ENCODE measurements at regions not wholly inside any gene's neighbourhood (a gene's known extent, or its start where the extent isn't known, plus 50 kb on each side); places are given as distances from the start of the nearest gene placed in this dataset.
A peak's percentile ranks its signal among the peaks of the same experiment; 100 is the strongest.

DNA sequence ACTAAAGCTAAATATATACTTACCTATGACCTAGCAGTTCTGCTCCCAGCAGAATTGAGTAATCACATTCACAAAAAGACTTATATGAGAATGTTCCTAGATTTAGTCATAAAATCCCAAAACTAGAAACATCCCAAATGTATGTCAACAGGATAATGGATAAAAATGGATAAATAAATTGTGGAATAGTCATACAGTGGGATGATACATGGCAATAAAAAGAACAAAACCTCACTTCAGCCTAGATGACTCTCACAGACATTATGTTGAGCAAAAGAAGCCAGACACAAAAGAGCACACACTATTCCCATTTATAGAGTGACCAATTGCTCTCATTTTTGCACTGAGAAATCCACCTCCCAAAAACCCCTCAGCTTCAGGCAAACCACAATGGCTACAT, 352.4 kb upstream of the HTR2A start:
- no peaks in the 10 kb centered on the region for H3K9me3 ChIP-seq (ENCODE audit: insufficient read depth, low read depth, low read length)
- no peak overlapping the region for H3K27ac ChIP-seq (ENCODE audit: low read depth, low read length)
- H3K36me3 ChIP-seq (ENCODE audit: insufficient read depth, low read length), result no peaks in the 10 kb centered on the region
- no peak overlapping the region for H3K9ac ChIP-seq (ENCODE audit: low read depth, low read length)
- no peak overlapping the region for H3K4me3 ChIP-seq (ENCODE audit: low read length)
- H3K27me3 ChIP-seq (ENCODE audit: insufficient read depth, low read length), result no peaks in the 10 kb centered on the region
- no peaks in the 10 kb centered on the region for H3K4me1 ChIP-seq (ENCODE audit: insufficient read depth, low read length)

- no peak overlapping the region for H3K27ac ChIP-seq (ENCODE audit: low read depth, low read length)
- H3K9me3 ChIP-seq (ENCODE audit: insufficient read depth, low read depth, low read length), result no peaks in the 10 kb centered on the region
- H3K9ac ChIP-seq (ENCODE audit: low read depth, low read length), result no peak overlapping the region
- no peak overlapping the region for H3K4me3 ChIP-seq (ENCODE audit: low read length)
- H3K4me1 ChIP-seq (ENCODE audit: insufficient read depth, low read length), result no peaks in the 10 kb centered on the region
- WGBS, result 91% methylated on average over 6 of the region's 7 CpGs
- H3K27me3 ChIP-seq (ENCODE audit: insufficient read depth, low read length), result no peaks in the 10 kb centered on the region
- H3K36me3 ChIP-seq (ENCODE audit: insufficient read depth, low read length), result no peaks in the 10 kb centered on the region
These were observed 344.6 kb upstream of the HTR2A start for GRCh38 chr13:47241446-47241845.

DNA sequence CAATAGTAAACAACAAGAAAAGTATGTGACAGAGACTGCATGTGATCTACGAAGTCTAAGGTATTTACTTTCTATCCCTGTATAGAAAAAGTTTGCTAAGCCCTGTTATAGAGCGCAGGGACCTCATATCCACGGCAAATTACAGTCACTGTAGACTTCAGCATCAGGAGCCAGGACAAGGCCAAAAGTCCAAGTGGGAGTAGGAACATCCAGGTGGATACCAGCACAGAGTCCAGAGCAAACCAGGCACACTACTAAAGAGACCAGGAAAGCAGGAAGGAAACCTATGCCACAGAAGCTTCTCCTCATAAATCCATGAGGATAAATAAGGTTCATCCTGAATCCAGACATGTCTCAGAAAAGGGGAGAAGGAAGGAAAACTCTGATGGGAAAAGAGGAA, 342.2 kb upstream of the HTR2A start:
- 96% methylated on average over 3 of the region's 3 CpGs for WGBS
- Histone ChIP-seq H3K36me3 (ENCODE audit: insufficient read depth, low read length) (no peaks in the 10 kb centered on the region), H3K27ac (ENCODE audit: low read depth, low read length) (no peak overlapping the region), H3K27me3 (ENCODE audit: insufficient read depth, low read length) (no peaks in the 10 kb centered on the region), H3K9ac (ENCODE audit: low read depth, low read length) (no peak overlapping the region), H3K4me3 (ENCODE audit: low read length) (no peak overlapping the region), H3K9me3 (ENCODE audit: insufficient read depth, low read depth, low read length) (no peaks in the 10 kb centered on the region), H3K4me1 (ENCODE audit: insufficient read depth, low read length) (no peaks in the 10 kb centered on the region)

DNA sequence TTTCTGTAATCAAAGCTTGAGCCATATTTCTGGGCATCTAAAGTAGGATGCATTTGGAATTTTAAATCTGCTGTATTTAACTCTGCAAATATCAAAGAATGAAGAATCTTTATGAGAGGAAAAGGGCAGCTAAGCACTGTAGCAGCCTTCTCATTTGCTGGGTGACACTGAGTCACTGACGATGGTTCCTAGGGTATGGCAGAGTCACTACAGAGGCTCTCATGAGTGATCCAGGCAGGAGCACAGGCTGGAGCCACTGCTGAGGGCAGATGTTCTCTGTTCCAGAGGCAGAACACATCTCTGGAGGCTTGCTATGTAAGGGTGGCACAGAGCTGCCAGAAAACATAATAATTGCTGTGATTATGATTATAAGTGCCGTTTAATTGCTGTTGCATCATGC, 340.7 kb upstream of the HTR2A start:
- no peak overlapping the region for H3K4me3 ChIP-seq (ENCODE audit: low read length)

GRCh38 chr13:47233734-47234133, 336.9 kb upstream of the HTR2A start:
- Histone ChIP-seq H3K4me3 (ENCODE audit: low read length) (no peak overlapping the region), H3K4me1 (ENCODE audit: insufficient read depth, low read length) (no peaks in the 10 kb centered on the region), H3K9me3 (ENCODE audit: insufficient read depth, low read depth, low read length) (peaks cover 13% of the 10 kb centered on the region), H3K27ac (ENCODE audit: low read depth, low read length) (no peak overlapping the region), H3K36me3 (ENCODE audit: insufficient read depth, low read length) (no peaks in the 10 kb centered on the region), H3K9ac (ENCODE audit: low read depth, low read length) (no peak overlapping the region), H3K27me3 (ENCODE audit: insufficient read depth, low read length) (no peaks in the 10 kb centered on the region)
- 78% methylated on average over 1 of the region's 1 CpG for WGBS

More for the DNA sequence above, 340.7 kb upstream of the HTR2A start:
- no peaks in the 10 kb centered on the region for H3K9me3 ChIP-seq (ENCODE audit: insufficient read depth, low read depth, low read length)
- H3K4me1 ChIP-seq (ENCODE audit: insufficient read depth, low read length), result no peaks in the 10 kb centered on the region
- 96% methylated on average over 2 of the region's 2 CpGs for WGBS
- H3K9ac ChIP-seq (ENCODE audit: low read depth, low read length), result no peak overlapping the region
- no peak overlapping the region for H3K27ac ChIP-seq (ENCODE audit: low read depth, low read length)
- no peaks in the 10 kb centered on the region for H3K27me3 ChIP-seq (ENCODE audit: insufficient read depth, low read length)
- no peaks in the 10 kb centered on the region for H3K36me3 ChIP-seq (ENCODE audit: insufficient read depth, low read length)

GRCh38 chr13:47232516-47232915, 335.7 kb upstream of the HTR2A start:
- Histone ChIP-seq H3K36me3 (ENCODE audit: insufficient read depth, low read length) (no peaks in the 10 kb centered on the region), H3K4me3 (ENCODE audit: low read length) (no peak overlapping the region), H3K9ac (ENCODE audit: low read depth, low read length) (no peak overlapping the region), H3K4me1 (ENCODE audit: insufficient read depth, low read length) (no peaks in the 10 kb centered on the region), H3K9me3 (ENCODE audit: insufficient read depth, low read depth, low read length) (peaks cover 13% of the 10 kb centered on the region), H3K27me3 (ENCODE audit: insufficient read depth, low read length) (no peaks in the 10 kb centered on the region), H3K27ac (ENCODE audit: low read depth, low read length) (no peak overlapping the region)
- 99% methylated on average over 3 of the region's 4 CpGs for WGBS

DNA sequence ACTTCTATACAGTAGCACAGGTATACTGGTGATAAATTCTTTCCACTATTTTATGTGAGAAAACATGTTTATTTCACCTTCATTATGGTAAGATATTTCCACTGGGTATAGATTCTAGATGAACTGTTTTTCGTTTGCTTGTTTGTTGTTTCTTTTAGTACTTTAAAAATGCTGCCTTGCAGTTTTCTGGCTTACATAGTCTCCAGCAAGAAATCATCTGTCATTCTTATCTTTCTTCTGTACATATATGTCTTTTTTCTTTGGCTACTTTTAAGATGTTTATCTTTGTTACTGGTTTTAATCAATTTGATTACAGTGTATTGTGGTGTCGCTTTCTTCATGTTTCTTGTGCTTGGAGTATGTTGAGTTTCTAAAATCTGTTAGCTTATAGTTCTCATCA, 333.3 kb upstream of the HTR2A start:
- Histone ChIP-seq H3K4me1 (ENCODE audit: insufficient read depth, low read length) (no peaks in the 10 kb centered on the region), H3K9me3 (ENCODE audit: insufficient read depth, low read depth, low read length) (peaks cover 16% of the 10 kb centered on the region), H3K27ac (ENCODE audit: low read depth, low read length) (no peak overlapping the region), H3K4me3 (ENCODE audit: low read length) (no peak overlapping the region), H3K27me3 (ENCODE audit: insufficient read depth, low read length) (no peaks in the 10 kb centered on the region), H3K9ac (ENCODE audit: low read depth, low read length) (no peak overlapping the region), H3K36me3 (ENCODE audit: insufficient read depth, low read length) (no peaks in the 10 kb centered on the region)
- 90% methylated on average over 2 of the region's 2 CpGs for WGBS

GRCh38 chr13:47226516-47226915, 329.7 kb upstream of the HTR2A start:
- no peak overlapping the region for H3K4me3 ChIP-seq (ENCODE audit: low read length)
- H3K9me3 ChIP-seq (ENCODE audit: insufficient read depth, low read depth, low read length), result peaks cover 16% of the 10 kb centered on the region
- H3K27me3 ChIP-seq (ENCODE audit: insufficient read depth, low read length), result no peaks in the 10 kb centered on the region
- H3K4me1 ChIP-seq (ENCODE audit: insufficient read depth, low read length), result no peaks in the 10 kb centered on the region
- no peaks in the 10 kb centered on the region for H3K36me3 ChIP-seq (ENCODE audit: insufficient read depth, low read length)
- no peak overlapping the region for H3K9ac ChIP-seq (ENCODE audit: low read depth, low read length)
- H3K27ac ChIP-seq (ENCODE audit: low read depth, low read length), result no peak overlapping the region

DNA sequence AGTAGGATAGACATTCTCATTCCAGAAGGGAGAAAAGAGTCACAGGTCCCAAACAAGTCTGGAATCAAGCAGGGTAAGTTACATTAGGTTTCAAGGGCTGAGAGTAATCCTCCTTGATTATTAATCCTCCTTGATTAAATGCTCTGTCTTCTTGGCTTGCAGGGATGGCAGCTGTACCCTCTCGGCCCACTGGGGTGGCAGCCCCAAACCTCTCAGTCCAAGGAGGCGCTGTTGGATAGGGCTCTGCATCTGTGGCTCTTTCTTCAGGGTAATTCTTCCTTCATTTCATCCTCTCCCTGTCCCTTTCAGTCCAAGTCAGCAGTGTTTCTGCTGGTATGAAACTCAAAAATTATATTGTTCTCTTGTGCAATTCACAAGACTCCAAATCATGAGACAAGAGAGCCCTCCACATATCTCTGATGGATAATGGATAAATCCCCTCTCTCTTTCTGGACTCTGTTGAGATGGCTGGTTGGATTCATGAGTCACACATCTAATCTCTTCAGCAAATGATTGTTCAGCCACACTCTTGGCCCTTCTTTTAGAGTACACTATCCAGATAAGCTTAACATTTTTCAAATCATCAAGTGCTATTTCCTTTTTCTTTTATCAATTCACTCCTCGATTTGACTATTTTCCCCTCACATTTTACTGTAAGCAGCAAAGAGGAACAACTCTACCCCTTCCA, 323.7 kb upstream of the HTR2A start:
- Histone ChIP-seq H3K9me3 (ENCODE audit: insufficient read depth, low read depth, low read length) (peaks cover under 1% of the 10 kb centered on the region; the same call in 1 of the 2 replicates), H3K36me3 (ENCODE audit: insufficient read depth, low read length) (no peaks in the 10 kb centered on the region), H3K9ac (ENCODE audit: low read depth, low read length) (no peak overlapping the region), H3K4me3 (ENCODE audit: low read length) (no peak overlapping the region), H3K4me1 (ENCODE audit: insufficient read depth, low read length) (peaks cover 13% of the 10 kb centered on the region; the same call in 1 of the 2 replicates), H3K27me3 (ENCODE audit: insufficient read depth, low read length) (no peaks in the 10 kb centered on the region), H3K27ac (ENCODE audit: low read depth, low read length) (no peak overlapping the region)
- 96% methylated on average over 3 of the region's 3 CpGs for WGBS

- H3K9me3 ChIP-seq (ENCODE audit: insufficient read depth, low read depth, low read length), result no peaks in the 10 kb centered on the region
- WGBS, result no CpG with 5 or more reads among the region's 2 CpGs
- H3K27me3 ChIP-seq (ENCODE audit: insufficient read depth, low read length), result no peaks in the 10 kb centered on the region
- no peak overlapping the region for H3K4me3 ChIP-seq (ENCODE audit: low read length)
- H3K9ac ChIP-seq (ENCODE audit: low read depth, low read length), result no peak overlapping the region
- peaks cover 13% of the 10 kb centered on the region; the same call in 1 of the 2 replicates for H3K4me1 ChIP-seq (ENCODE audit: insufficient read depth, low read length)
- no peaks in the 10 kb centered on the region for H3K36me3 ChIP-seq (ENCODE audit: insufficient read depth, low read length)
- H3K27ac ChIP-seq (ENCODE audit: low read depth, low read length), result no peak overlapping the region
These were observed 321.8 kb upstream of the HTR2A start for GRCh38 chr13:47218611-47219010.

- H3K27ac ChIP-seq (ENCODE audit: low read depth, low read length), result peak overlapping the region; percentile 32; the same call in 1 of the 2 replicates
These were observed 319.4 kb upstream of the HTR2A start for GRCh38 chr13:47216176-47216822.

More at GRCh38 chr13:47216176-47216822, 319.4 kb upstream of the HTR2A start:
- Histone ChIP-seq H3K9ac (ENCODE audit: low read depth, low read length) (peak overlapping the region; percentile 21; the same call in 1 of the 2 replicates), H3K4me3 (ENCODE audit: low read length) (no peak overlapping the region), H3K4me1 (ENCODE audit: insufficient read depth, low read length) (peaks cover 25% of the 10 kb centered on the region), H3K36me3 (ENCODE audit: insufficient read depth, low read length) (no peaks in the 10 kb centered on the region), H3K9me3 (ENCODE audit: insufficient read depth, low read depth, low read length) (no peaks in the 10 kb centered on the region), H3K27me3 (ENCODE audit: insufficient read depth, low read length) (no peaks in the 10 kb centered on the region)
- WGBS, result 80% methylated on average over 1 of the region's 2 CpGs
